Bronchial epithelial cell (primary cell): ENCODE measurements at regions not wholly inside any gene's neighbourhood (a gene's known extent, or its start where the extent isn't known, plus 50 kb on each side); places are given as distances from the start of the nearest gene placed in this dataset.
"Not testable (repeated sequence)": the region's sequence is repeated elsewhere in the genome, so short reads cannot be mapped to it uniquely, and the experiment has no call there.

Source experiments
- DNase-seq: peaks from one replicate; pipeline ENCODE4 v3.0.0-alpha.2; 2010; ENCODE audit warnings: low read depth
- FAIRE-seq: peaks from 2 replicates; lab custom pipeline; 2011; peaks lifted over from hg19 to GRCh38; lab: Jason Lieb, UNC
- H3K27me3 ChIP-seq: 2 replicates; pipeline ENCODE4 v1.5.1; 2011; ENCODE audit warnings: low read length; ENCODE audit not compliant: control insufficient read depth, insufficient read depth
- H3K36me3 ChIP-seq: 2 replicates; pipeline ENCODE4 v1.5.1; 2011; ENCODE audit warnings: low read length; ENCODE audit not compliant: control insufficient read depth, insufficient read depth
- H3K4me3 ChIP-seq: 2 replicates; pipeline ENCODE4 v1.5.1; 2011; ENCODE audit warnings: mild to moderate bottlenecking, low read depth, low read length, control low read depth
- CTCF ChIP-seq: IDR thresholded peaks from 2 replicates; pipeline ENCODE4 v1.5.1; 2011; ENCODE audit warnings: mild to moderate bottlenecking, moderate library complexity, low read length, control low read depth, inconsistent platforms; ENCODE audit not compliant: insufficient read depth, severe bottlenecking

DNA sequence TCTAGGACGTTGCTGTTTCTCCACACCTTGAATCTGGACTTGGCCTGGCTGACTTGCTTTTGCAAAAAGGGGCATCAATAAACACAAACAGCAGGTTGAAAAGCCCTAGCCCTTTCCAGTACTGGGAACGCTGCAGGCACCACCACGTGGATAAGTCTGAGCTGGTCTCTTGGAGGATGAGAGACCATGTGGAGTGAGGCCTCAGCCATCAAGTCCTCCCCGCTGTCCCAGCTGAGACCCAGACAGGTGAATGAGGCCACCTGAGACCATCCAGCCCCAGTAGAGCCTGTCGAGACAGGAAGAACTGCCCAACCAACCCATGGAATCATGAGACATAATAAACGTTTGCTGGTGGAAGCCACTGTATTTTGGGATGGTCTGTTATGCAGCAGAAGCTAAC is 688.7 kb downstream of the PTPRU start:
- no peak for TF ChIP-seq CTCF
- FAIRE-seq: no peak

DNA sequence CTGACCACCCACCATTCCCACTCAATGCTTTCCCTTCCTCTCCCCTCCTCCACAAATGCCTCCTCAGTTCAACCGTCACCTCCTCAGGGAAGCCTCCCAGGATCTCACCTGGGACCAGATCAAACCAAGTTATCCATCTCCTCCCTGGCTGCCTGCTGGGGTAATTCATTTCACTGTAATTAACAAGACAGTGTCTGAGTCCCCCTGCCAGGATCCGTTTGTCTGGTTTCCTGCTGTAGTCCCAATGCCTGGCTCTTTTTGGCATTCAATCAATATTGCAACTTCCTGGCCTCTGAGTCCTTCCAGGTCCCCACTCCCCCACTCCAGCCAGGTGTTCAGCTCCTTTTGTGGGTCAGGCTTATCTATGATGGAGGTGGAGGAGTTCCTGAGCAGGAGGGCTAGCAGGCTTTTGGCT is 687.7 kb downstream of the PTPRU start:
- Histone ChIP-seq H3K36me3 (no peaks in the 10 kb centered on the region), H3K4me3 (no peak overlapping the region), H3K27me3 (no peaks in the 10 kb centered on the region)
- no peak for FAIRE-seq
- TF ChIP-seq CTCF: no peak
- DNase-seq: no peak

More for the DNA sequence above, 688.7 kb downstream of the PTPRU start:
- DNase-seq: no peak
- Histone ChIP-seq H3K36me3 (no peaks in the 10 kb centered on the region), H3K27me3 (no peaks in the 10 kb centered on the region), H3K4me3 (no peak overlapping the region)

DNA sequence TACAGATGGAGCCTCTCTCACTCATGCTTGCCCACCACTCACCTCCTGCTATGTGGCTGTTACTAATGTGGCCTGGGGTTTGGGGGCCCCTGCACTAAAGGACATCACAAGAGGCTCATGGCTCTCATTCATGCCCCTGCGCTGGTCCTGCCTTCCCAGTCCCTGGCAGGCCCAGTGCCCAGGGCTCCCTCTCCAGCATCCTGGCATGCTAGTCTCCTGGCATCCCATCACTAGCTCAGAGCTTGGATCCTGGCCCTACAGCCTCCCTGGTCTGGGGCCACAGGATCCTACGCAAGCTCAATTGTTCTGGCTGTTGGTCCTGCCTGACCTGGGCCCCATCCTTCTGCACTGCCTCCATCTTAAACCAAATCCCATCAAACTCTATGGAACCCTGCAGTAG is 685.4 kb downstream of the PTPRU start:
- H3K27me3 ChIP-seq: peaks cover 1% of the 10 kb centered on the region
- TF ChIP-seq CTCF: no peak
- H3K4me3 ChIP-seq: no peak overlapping the region
- DNase-seq (no peak), FAIRE-seq (no peak)
- no peaks in the 10 kb centered on the region for H3K36me3 ChIP-seq

- FAIRE-seq (peak; percentile 55), DNase-seq (no peak)
- no peaks in the 10 kb centered on the region for H3K36me3 ChIP-seq
- no peak overlapping the region for H3K4me3 ChIP-seq
- peaks cover 1% of the 10 kb centered on the region for H3K27me3 ChIP-seq
- TF ChIP-seq CTCF: no peak
Measured at GRCh38 chr1:29920784-29921183, 684.5 kb downstream of the PTPRU start.

GRCh38 chr1:29920316-29920715 is 684.0 kb downstream of the PTPRU start:
- FAIRE-seq: no peak
- peaks cover 1% of the 10 kb centered on the region for H3K27me3 ChIP-seq
- no peaks in the 10 kb centered on the region for H3K36me3 ChIP-seq
- no peak for TF ChIP-seq CTCF
- no peak for DNase-seq
- no peak overlapping the region for H3K4me3 ChIP-seq

DNA sequence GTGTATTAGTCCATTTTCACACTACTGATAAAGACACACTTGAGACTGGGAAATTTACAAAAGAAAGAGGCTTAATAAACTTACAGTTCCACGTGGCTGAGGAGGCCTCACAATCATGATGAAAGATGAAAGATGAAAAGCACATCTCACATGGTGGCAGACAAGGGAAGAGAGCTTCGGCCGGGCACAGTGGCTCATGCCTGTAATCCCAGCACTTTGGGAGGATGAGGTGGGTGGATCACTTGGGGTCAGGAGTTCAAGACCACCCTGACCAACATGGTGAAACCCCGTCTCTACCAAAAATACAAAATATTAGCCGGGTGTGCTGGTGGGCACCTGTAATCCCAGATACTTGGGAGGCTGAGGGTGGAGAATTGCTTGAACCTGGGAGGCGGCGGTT is 682.7 kb downstream of the PTPRU start:
- not testable (repeated sequence) for FAIRE-seq, H3K27me3 ChIP-seq, DNase-seq, H3K4me3 ChIP-seq, H3K36me3 ChIP-seq
